ENCODE measurements at regions not wholly inside any gene's neighbourhood (a gene's known extent, or its start where the extent isn't known, plus 50 kb on each side); places are given as distances from the start of the nearest gene placed in this dataset.

GRCh38 chr9:79868567-79869189 is 296.9 kb downstream of the TLE4 start:
- Histone ChIP-seq H2BK5ac (ENCODE audit: low read length) (no peak overlapping the region), H3K23ac (ENCODE audit: low read depth, low read length, poor library complexity) (no peak overlapping the region), H2AFZ (ENCODE audit: low read length) (no peak overlapping the region), H3K27ac (replicated peaks; ENCODE audit: low read length) (no peak overlapping the region), H3K4me1 (ENCODE audit: control insufficient read depth in 2 of 2, insufficient read depth in 1 of 2, low read depth in 1 of 2, low read length in 2 of 2) (no peaks in the 10 kb centered on the region), H3K27me3 (ENCODE audit: control insufficient read depth in 3 of 3, insufficient read depth in 3 of 3, low read depth in 1 of 3, low read length in 3 of 3) (peaks cover 0 to 7% (median 0%) of the 10 kb centered on the region in 3 experiments), H3K9ac (ENCODE audit: low read depth, low read length, poor library complexity) (no peak overlapping the region), H2AK5ac (ENCODE audit: low read depth, low read length) (no peak overlapping the region), H2BK120ac (ENCODE audit: low read depth, low read length) (no peak overlapping the region), H2BK15ac (ENCODE audit: low read length) (no peak overlapping the region), H3K4ac (ENCODE audit: low read length) (no peak overlapping the region), H4K8ac (ENCODE audit: low read depth, low read length) (no peak overlapping the region), H3K4me2 (ENCODE audit: insufficient read depth, low read length, poor library complexity, severe bottlenecking) (no peak overlapping the region), H3K4me3 (ENCODE audit: low read length in 2 of 2) (no peak overlapping the region), H3K18ac (ENCODE audit: low read length) (no peak overlapping the region), H4K91ac (ENCODE audit: low read depth, low read length, poor library complexity) (no peak overlapping the region), H2BK12ac (ENCODE audit: low read length) (no peak overlapping the region), H3K14ac (ENCODE audit: low read length) (no peak overlapping the region), H3K9me3 (replicated peaks in 1 of 2; ENCODE audit: control insufficient read depth in 2 of 2, insufficient read depth in 1 of 2, low read depth in 1 of 2, low read length in 2 of 2) (no peaks in the 10 kb centered on the region), H3K36me3 (replicated peaks in 1 of 2; ENCODE audit: control insufficient read depth in 2 of 2, insufficient read depth in 2 of 2, low read length in 2 of 2) (no peaks in the 10 kb centered on the region), H3K79me1 (ENCODE audit: low read depth, low read length) (no peaks in the 10 kb centered on the region)
- no peak for DNase-seq (ENCODE audit: low spot score)
- WGBS, 2 donors (ENCODE audit: extremely low coverage in 2 of 2, insufficient read length in 2 of 2, insufficient replicate concordance in 1 of 2) = no CpG with 5 or more reads among the region's 2 CpGs

- peak overlapping the region; percentile 15 for H3K14ac ChIP-seq (ENCODE audit: low read length)
- no peak overlapping the region for H4K8ac ChIP-seq (ENCODE audit: low read depth, low read length)
- H3K18ac ChIP-seq (ENCODE audit: low read length) = peak overlapping the region; percentile 27
- H2AK5ac ChIP-seq (ENCODE audit: low read depth, low read length) = peak overlapping the region; percentile 24
- H3K4me1 ChIP-seq (ENCODE audit: control insufficient read depth in 2 of 2, insufficient read depth in 1 of 2, low read depth in 1 of 2, low read length in 2 of 2) = no peaks in the 10 kb centered on the region
- DNase-seq (ENCODE audit: low spot score) = no peak
- H3K79me1 ChIP-seq (ENCODE audit: low read depth, low read length) = no peaks in the 10 kb centered on the region
- H3K9ac ChIP-seq (ENCODE audit: low read depth, low read length, poor library complexity) = no peak overlapping the region
- H2BK120ac ChIP-seq (ENCODE audit: low read depth, low read length) = no peak overlapping the region
- H2BK5ac ChIP-seq (ENCODE audit: low read length) = no peak overlapping the region
- H3K4me3 ChIP-seq (ENCODE audit: low read length in 2 of 2) = no peak overlapping the region
- no peak overlapping the region for H2AFZ ChIP-seq (ENCODE audit: low read length)
- no peak overlapping the region for H3K4ac ChIP-seq (ENCODE audit: low read length)
- no peak overlapping the region for H2BK15ac ChIP-seq (ENCODE audit: low read length)
- no peaks in the 10 kb centered on the region for H3K36me3 ChIP-seq (replicated peaks in 1 of 2; ENCODE audit: control insufficient read depth in 2 of 2, insufficient read depth in 2 of 2, low read length in 2 of 2)
- H3K23ac ChIP-seq (ENCODE audit: low read depth, low read length, poor library complexity) = no peak overlapping the region
- H3K4me2 ChIP-seq (ENCODE audit: insufficient read depth, low read length, poor library complexity, severe bottlenecking) = no peak overlapping the region
- H4K91ac ChIP-seq (ENCODE audit: low read depth, low read length, poor library complexity) = no peak overlapping the region
- H3K27me3 ChIP-seq (ENCODE audit: control insufficient read depth in 3 of 3, insufficient read depth in 3 of 3, low read depth in 1 of 3, low read length in 3 of 3) = peaks cover 0 to under 1% (median 0%) of the 10 kb centered on the region in 3 experiments
- no CpG with 5 or more reads among the region's 32 CpGs for WGBS, 2 donors (ENCODE audit: extremely low coverage in 2 of 2, insufficient read length in 2 of 2, insufficient replicate concordance in 1 of 2)
- no peak overlapping the region for H2BK12ac ChIP-seq (ENCODE audit: low read length)
- H3K27ac ChIP-seq (replicated peaks; ENCODE audit: low read length) = no peak overlapping the region
- no peaks in the 10 kb centered on the region for H3K9me3 ChIP-seq (replicated peaks in 1 of 2; ENCODE audit: control insufficient read depth in 2 of 2, insufficient read depth in 1 of 2, low read depth in 1 of 2, low read length in 2 of 2)
These were observed 291.4 kb downstream of the TLE4 start for GRCh38 chr9:79862921-79863890.

GRCh38 chr9:79858508-79858907 is 286.7 kb downstream of the TLE4 start:
- Histone ChIP-seq H2AFZ (ENCODE audit: low read length) (peak overlapping the region; percentile 56), H3K9me3 (replicated peaks in 1 of 2; ENCODE audit: control insufficient read depth in 2 of 2, insufficient read depth in 1 of 2, low read depth in 1 of 2, low read length in 2 of 2) (no peaks in the 10 kb centered on the region), H3K18ac (ENCODE audit: low read length) (no peak overlapping the region), H3K23ac (ENCODE audit: low read depth, low read length, poor library complexity) (no peak overlapping the region), H3K9ac (ENCODE audit: low read depth, low read length, poor library complexity) (no peak overlapping the region), H3K27ac (replicated peaks; ENCODE audit: low read length) (no peak overlapping the region), H2AK5ac (ENCODE audit: low read depth, low read length) (no peak overlapping the region), H3K27me3 (ENCODE audit: control insufficient read depth in 3 of 3, insufficient read depth in 3 of 3, low read depth in 1 of 3, low read length in 3 of 3) (no peaks in the 10 kb centered on the region), H2BK5ac (ENCODE audit: low read length) (no peak overlapping the region), H3K36me3 (replicated peaks in 1 of 2; ENCODE audit: control insufficient read depth in 2 of 2, insufficient read depth in 2 of 2, low read length in 2 of 2) (no peaks in the 10 kb centered on the region), H3K79me1 (ENCODE audit: low read depth, low read length) (no peaks in the 10 kb centered on the region), H3K4ac (ENCODE audit: low read length) (no peak overlapping the region), H4K8ac (ENCODE audit: low read depth, low read length) (no peak overlapping the region), H2BK15ac (ENCODE audit: low read length) (no peak overlapping the region), H3K14ac (ENCODE audit: low read length) (no peak overlapping the region), H2BK120ac (ENCODE audit: low read depth, low read length) (no peak overlapping the region), H3K4me3 (ENCODE audit: low read length in 2 of 2) (no peak overlapping the region), H4K91ac (ENCODE audit: low read depth, low read length, poor library complexity) (no peak overlapping the region), H2BK12ac (ENCODE audit: low read length) (no peak overlapping the region), H3K4me2 (ENCODE audit: insufficient read depth, low read length, poor library complexity, severe bottlenecking) (no peak overlapping the region), H3K4me1 (ENCODE audit: control insufficient read depth in 2 of 2, insufficient read depth in 1 of 2, low read depth in 1 of 2, low read length in 2 of 2) (peaks cover 0 to 3% of the 10 kb centered on the region in 2 donors)
- no peak for DNase-seq (ENCODE audit: low spot score)
- WGBS, 2 donors (ENCODE audit: extremely low coverage in 2 of 2, insufficient read length in 2 of 2, insufficient replicate concordance in 1 of 2) = no CpG with 5 or more reads among the region's 3 CpGs

- H2BK15ac ChIP-seq (ENCODE audit: low read length) = no peak overlapping the region
- no peak overlapping the region for H3K23ac ChIP-seq (ENCODE audit: low read depth, low read length, poor library complexity)
- no peaks in the 10 kb centered on the region for H3K27me3 ChIP-seq (ENCODE audit: control insufficient read depth in 3 of 3, insufficient read depth in 3 of 3, low read depth in 1 of 3, low read length in 3 of 3)
- WGBS, 2 donors (ENCODE audit: extremely low coverage in 2 of 2, insufficient read length in 2 of 2, insufficient replicate concordance in 1 of 2) = no CpG with 5 or more reads among the region's 2 CpGs
- no peak overlapping the region for H4K91ac ChIP-seq (ENCODE audit: low read depth, low read length, poor library complexity)
- no peak overlapping the region for H2BK12ac ChIP-seq (ENCODE audit: low read length)
- H3K4me2 ChIP-seq (ENCODE audit: insufficient read depth, low read length, poor library complexity, severe bottlenecking) = no peak overlapping the region
- no peak overlapping the region for H3K14ac ChIP-seq (ENCODE audit: low read length)
- DNase-seq (ENCODE audit: low spot score) = no peak
- H3K18ac ChIP-seq (ENCODE audit: low read length) = no peak overlapping the region
- peaks cover 0 to 3% of the 10 kb centered on the region in 2 donors for H3K4me1 ChIP-seq (ENCODE audit: control insufficient read depth in 2 of 2, insufficient read depth in 1 of 2, low read depth in 1 of 2, low read length in 2 of 2)
- no peaks in the 10 kb centered on the region for H3K79me1 ChIP-seq (ENCODE audit: low read depth, low read length)
- no peak overlapping the region for H4K8ac ChIP-seq (ENCODE audit: low read depth, low read length)
- no peak overlapping the region for H2BK120ac ChIP-seq (ENCODE audit: low read depth, low read length)
- peak overlapping the region; percentile 65 for H2AFZ ChIP-seq (ENCODE audit: low read length)
- no peaks in the 10 kb centered on the region for H3K36me3 ChIP-seq (replicated peaks in 1 of 2; ENCODE audit: control insufficient read depth in 2 of 2, insufficient read depth in 2 of 2, low read length in 2 of 2)
- H2BK5ac ChIP-seq (ENCODE audit: low read length) = no peak overlapping the region
- no peak overlapping the region for H2AK5ac ChIP-seq (ENCODE audit: low read depth, low read length)
- H3K4ac ChIP-seq (ENCODE audit: low read length) = no peak overlapping the region
- H3K9me3 ChIP-seq (replicated peaks in 1 of 2; ENCODE audit: control insufficient read depth in 2 of 2, insufficient read depth in 1 of 2, low read depth in 1 of 2, low read length in 2 of 2) = no peaks in the 10 kb centered on the region
- no peak overlapping the region for H3K9ac ChIP-seq (ENCODE audit: low read depth, low read length, poor library complexity)
- H3K27ac ChIP-seq (replicated peaks; ENCODE audit: low read length) = no peak overlapping the region
- H3K4me3 ChIP-seq (ENCODE audit: low read length in 2 of 2) = no peak overlapping the region
These were observed 285.4 kb downstream of the TLE4 start for GRCh38 chr9:79857188-79857587.
